Heart left ventricle (tissue), 16 donors: ENCODE measurements at regions not wholly inside any gene's neighbourhood (a gene's known extent, or its start where the extent isn't known, plus 50 kb on each side); places are given as distances from the start of the nearest gene placed in this dataset.

Source experiments
- ATAC-seq, 4 donors: fragments of 200-7000 bp; cut with Tn5 transposase; one replicate each; pipeline ENCODE4 v1.9.1; 2020 to 2022; ENCODE audit warnings: moderate library complexity in 4 of 4, mild to moderate bottlenecking in 3 of 4, moderate number of reproducible peaks in 1 of 4
- DNase-seq, 5 donors: peaks; one replicate each; pipeline ENCODE4 v3.0.0-alpha.2; 2020
- H3K27ac ChIP-seq, 12 donors: fragments of 200-600 bp; sonication (generic) in 4 of 12; one replicate each; pipeline versions ENCODE4 v1.5.0 to v1.8.0; 2016 to 2022; ENCODE audit warnings: mild to moderate bottlenecking in 2 of 12
- H3K27me3 ChIP-seq, 9 donors: fragments of 200-600 bp; sonication (generic) in 2 of 9; one replicate each; pipeline versions ENCODE4 v1.5.1 to v1.8.0; 2016 to 2022; ENCODE audit warnings: mild to moderate bottlenecking in 3 of 9
- H3K36me3 ChIP-seq, 9 donors: fragments of 200-600 bp; sonication (generic) in 2 of 9; one replicate each; pipeline versions ENCODE4 v1.5.0 to v1.8.0; 2018 to 2022; ENCODE audit warnings: mild to moderate bottlenecking in 2 of 9
- H3K4me1 ChIP-seq, 12 donors: fragments of 200-600 bp; sonication (generic) in 4 of 12; one replicate each; pipeline versions ENCODE4 v1.5.0 to v1.8.0; 2016 to 2022; ENCODE audit warnings: mild to moderate bottlenecking in 3 of 12
- H3K4me3 ChIP-seq, 12 donors: fragments of 200-600 bp; sonication (generic) in 4 of 12; one replicate each; pipeline versions ENCODE4 v1.5.0 to v1.8.0; 2017 to 2022; ENCODE audit warnings: mild to moderate bottlenecking in 9 of 12, moderate library complexity in 4 of 12
- H3K9me3 ChIP-seq, 12 donors: fragments of 200-600 bp; sonication (generic) in 4 of 12; one replicate each; pipeline versions ENCODE4 v1.5.0 to v1.8.0; 2016 to 2022; ENCODE audit warnings: mild to moderate bottlenecking in 1 of 12
- POLR2A ChIP-seq, 2 donors: fragments of 450-650 bp; IDR thresholded peaks; one replicate each; pipeline ENCODE4 v1.6.1; 2017; ENCODE audit warnings: antibody characterized with exemption in 2 of 2, mild to moderate bottlenecking in 2 of 2, moderate library complexity in 2 of 2
- WGBS, 4 donors: extraction: QIAGEN DNeasy Blood & Tissue Kit in 2 of 4; methylation state at CpG; one replicate each; pipeline versions ENCODE4 v1.1.5 to v1.1.7; 2013 to 2018; 5-methylcytosine and 5-hydroxymethylcytosine counted together
- intact Hi-C, 10 donors: fragments of 100-400 bp; cut with DNase I; formaldehyde crosslinking; loops; one replicate each; pipeline versions ENCODE4 v1.11.1 to v1.14.2; 2022
- TF ChIP-seq, protein P1 (sequence below), 12 donors: fragments of 200-600 bp; sonication (generic) in 4 of 12; IDR thresholded peaks; one replicate each; pipeline versions ENCODE4 v1.5.0 to v1.8.0; 2018 to 2022; ENCODE audit warnings: antibody characterized with exemption in 12 of 12, mild to moderate bottlenecking in 5 of 12
- donor health status: ischemic (EF 13 %, LVEDD 7.1; RV severe dilation, severe dysfunction).
- donor health status: healthy with polysubstance abuse.
- donor health status: DM: no; HTN: yes; CAD: no.
- donor health status: DM: no; HTN: no; CAD: no.
- donor health status: ischemic (EF 25% LVEDD 6.9; RV normal size, moderate dysfunction).
- donor health status: ischemic (EF 25% LVEDD 5.7; RV mildly dilated, moderate dysfunction).
- donor health status: healthy.
- donor health status: DM: yes; HTN: yes; CAD: no.
- donor health status: ischemic (EF 35%, LVEDD 5.7; RV mildly dilated, moderate dysfunction).
- donor health status: nonischemic (EF 11% LVEDD 7.7; RV severe dilation, severe dysfunction).
- donor health status: DM: yes; HTN: yes; CAD: no.
- donor health status: PGD.
- donor health status: ischemic (EF 29% LVEDD 5.4; RV normal size, mild dysfunction).
- donor health status: nonischemic (EF 23%, LVEDD 6.1; RV moderate dilation, normal function).

DNA sequence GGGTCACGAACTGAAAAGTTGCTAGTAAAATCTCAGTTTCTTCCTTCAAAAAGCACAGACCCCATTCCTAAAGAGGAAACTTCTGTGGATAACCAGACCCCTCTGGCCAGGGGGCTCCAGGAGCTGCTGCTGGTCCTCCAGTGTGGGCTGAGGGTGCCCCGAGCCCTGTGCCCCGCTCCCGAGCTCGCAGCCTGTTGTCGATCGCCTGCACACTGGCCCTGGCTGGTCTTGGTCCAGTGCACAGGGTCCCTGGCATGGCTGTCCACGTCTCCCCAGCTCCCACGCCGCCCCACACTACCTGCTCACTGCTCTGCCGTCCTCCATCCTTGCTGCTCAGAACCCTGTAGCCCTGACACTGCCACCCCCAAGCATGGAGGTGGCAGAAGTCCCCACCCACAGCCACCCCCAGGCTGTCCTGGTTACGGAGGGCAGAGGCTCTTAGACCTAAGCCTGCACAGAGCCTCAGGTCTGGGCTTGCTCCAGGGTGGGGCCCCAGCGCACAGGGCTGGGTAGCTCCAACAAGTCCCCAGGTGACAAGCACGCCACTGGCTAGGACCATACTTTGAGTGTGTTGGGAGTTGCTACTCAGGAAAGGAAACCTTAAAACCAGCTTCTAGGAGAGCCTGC, 87.0 kb downstream of the PLXNA1 start:
- intact Hi-C loops = no loop called here
- DNase-seq = peak in 1 of 5 donors; percentile 45
- no peak overlapping the region for H3K4me3 ChIP-seq
- H3K27ac ChIP-seq = no peak overlapping the region
- no peaks in the 10 kb centered on the region for H3K36me3 ChIP-seq
- no peak for TF ChIP-seq POLR2A (IDR thresholded peaks at IDR 0.05)
- TF ChIP-seq, protein P1, sequence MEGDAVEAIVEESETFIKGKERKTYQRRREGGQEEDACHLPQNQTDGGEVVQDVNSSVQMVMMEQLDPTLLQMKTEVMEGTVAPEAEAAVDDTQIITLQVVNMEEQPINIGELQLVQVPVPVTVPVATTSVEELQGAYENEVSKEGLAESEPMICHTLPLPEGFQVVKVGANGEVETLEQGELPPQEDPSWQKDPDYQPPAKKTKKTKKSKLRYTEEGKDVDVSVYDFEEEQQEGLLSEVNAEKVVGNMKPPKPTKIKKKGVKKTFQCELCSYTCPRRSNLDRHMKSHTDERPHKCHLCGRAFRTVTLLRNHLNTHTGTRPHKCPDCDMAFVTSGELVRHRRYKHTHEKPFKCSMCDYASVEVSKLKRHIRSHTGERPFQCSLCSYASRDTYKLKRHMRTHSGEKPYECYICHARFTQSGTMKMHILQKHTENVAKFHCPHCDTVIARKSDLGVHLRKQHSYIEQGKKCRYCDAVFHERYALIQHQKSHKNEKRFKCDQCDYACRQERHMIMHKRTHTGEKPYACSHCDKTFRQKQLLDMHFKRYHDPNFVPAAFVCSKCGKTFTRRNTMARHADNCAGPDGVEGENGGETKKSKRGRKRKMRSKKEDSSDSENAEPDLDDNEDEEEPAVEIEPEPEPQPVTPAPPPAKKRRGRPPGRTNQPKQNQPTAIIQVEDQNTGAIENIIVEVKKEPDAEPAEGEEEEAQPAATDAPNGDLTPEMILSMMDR (IDR thresholded peaks at IDR 0.05) = no peak
- WGBS, 4 donors = 84 to 88% (median 86%) methylated on average over 8 to 14 of the region's 14 CpGs
- peaks cover 0 to 11% (median 0%) of the 10 kb centered on the region in 12 donors for H3K4me1 ChIP-seq
- no peak for ATAC-seq
- no peaks in the 10 kb centered on the region for H3K9me3 ChIP-seq
- peaks cover 0 to 17% (median 0%) of the 10 kb centered on the region in 9 donors for H3K27me3 ChIP-seq

DNA sequence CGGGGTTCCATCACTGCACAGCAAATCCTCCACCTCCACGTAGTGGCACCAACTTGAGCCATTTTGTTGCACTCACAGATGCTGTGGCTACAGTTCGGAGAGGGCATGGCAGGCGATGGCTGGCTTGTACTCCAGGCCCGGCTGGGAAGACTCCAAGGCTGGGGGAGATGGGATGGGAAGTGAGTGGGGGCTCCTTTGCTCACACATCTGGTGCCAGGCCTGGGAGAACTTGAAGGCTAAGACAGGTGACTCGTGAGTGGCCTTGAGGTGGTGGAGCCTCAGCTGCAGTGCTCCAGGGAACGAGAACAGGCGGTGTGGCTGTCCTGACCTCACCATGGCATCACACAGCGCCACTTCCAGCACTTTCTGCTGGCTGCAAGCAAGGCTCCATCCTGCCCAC, 87.9 kb downstream of the PLXNA1 start:
- 81 to 89% (median 86%) methylated on average over 4 to 9 of the region's 9 CpGs for WGBS, 4 donors
- DNase-seq (peak in 1 of 5 donors; percentile 40), ATAC-seq (no peak)
- intact Hi-C loops = no loop called here
- no peak overlapping the region for H3K27ac ChIP-seq
- H3K9me3 ChIP-seq = no peaks in the 10 kb centered on the region
- peaks cover 0 to 11% (median 0%) of the 10 kb centered on the region in 12 donors for H3K4me1 ChIP-seq
- TF ChIP-seq, protein P1 (IDR thresholded peaks at IDR 0.05) = no peak
- no peak for TF ChIP-seq POLR2A (IDR thresholded peaks at IDR 0.05)
- peaks cover 0 to 17% (median 0%) of the 10 kb centered on the region in 9 donors for H3K27me3 ChIP-seq
- H3K36me3 ChIP-seq = no peaks in the 10 kb centered on the region
- no peak overlapping the region for H3K4me3 ChIP-seq

DNA sequence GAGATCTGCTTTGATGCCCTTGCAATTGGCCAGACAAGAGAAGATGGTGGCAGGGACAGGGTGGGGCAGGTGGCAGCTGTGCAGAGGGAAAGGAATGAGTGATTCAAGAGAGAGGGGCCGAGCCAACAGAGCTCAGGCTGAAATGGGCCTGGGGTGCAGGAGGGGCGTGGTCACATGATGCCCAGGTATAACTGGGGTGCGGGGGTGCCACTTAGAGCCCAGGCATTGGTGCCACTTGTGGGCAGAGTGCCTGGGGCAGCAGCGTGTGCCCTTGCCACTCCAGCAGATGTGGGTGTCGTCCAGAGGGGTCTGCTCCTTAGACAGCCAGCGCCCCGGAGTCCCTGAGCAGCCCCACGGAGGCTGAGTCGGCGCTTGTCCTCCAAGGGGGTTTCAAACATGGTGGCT, 88.7 kb downstream of the PLXNA1 start:
- Histone ChIP-seq H3K4me1 (peaks cover 0 to 11% (median 0%) of the 10 kb centered on the region in 12 donors), H3K27me3 (peaks cover 0 to 17% (median 0%) of the 10 kb centered on the region in 9 donors), H3K4me3 (no peak overlapping the region), H3K36me3 (no peaks in the 10 kb centered on the region), H3K27ac (no peak overlapping the region), H3K9me3 (no peaks in the 10 kb centered on the region)
- TF ChIP-seq POLR2A (IDR thresholded peaks at IDR 0.05) = no peak
- TF ChIP-seq, protein P1 (IDR thresholded peaks at IDR 0.05) = no peak
- no peak for ATAC-seq
- DNase-seq = peak in 1 of 5 donors; percentile 28
- 85 to 93% (median 88%) methylated on average over 7 to 10 of the region's 10 CpGs for WGBS, 4 donors
- intact Hi-C loops = no loop called here

DNA sequence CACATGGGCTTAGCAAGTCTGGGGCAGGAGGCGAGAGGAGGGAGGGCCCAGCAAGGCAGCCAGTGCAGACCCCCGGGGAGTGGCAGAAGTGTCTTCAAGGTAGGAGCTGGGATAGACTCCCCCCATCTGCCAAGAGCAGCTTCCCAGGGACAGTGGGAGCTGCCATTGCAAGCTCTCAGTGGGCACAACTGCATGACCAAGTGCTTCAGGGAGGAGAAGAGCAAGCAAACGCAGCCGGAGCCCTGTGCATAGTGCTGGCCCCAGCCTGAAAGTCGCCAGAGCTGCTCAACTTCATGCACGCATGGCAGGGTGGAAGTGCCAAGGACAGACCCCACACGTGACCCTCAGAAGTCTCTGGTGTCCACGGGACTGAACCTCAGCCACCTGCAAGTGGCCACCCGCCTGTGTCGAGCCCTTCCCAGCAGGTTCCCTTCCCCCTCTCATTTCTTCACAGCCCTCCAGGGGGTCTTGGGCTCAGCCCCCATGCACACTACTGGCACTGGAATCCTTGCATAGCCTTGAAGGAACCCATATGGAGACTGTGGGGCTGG, 89.4 kb downstream of the PLXNA1 start:
- DNase-seq (peak in 1 of 5 donors; percentile 25), ATAC-seq (no peak)
- peaks cover 0 to 11% (median 0%) of the 10 kb centered on the region in 12 donors for H3K4me1 ChIP-seq
- intact Hi-C loops = no loop called here
- 78 to 82% (median 79%) methylated on average over 4 to 10 of the region's 10 CpGs for WGBS, 4 donors
- H3K4me3 ChIP-seq = no peak overlapping the region
- no peak overlapping the region for H3K27ac ChIP-seq
- no peaks in the 10 kb centered on the region for H3K9me3 ChIP-seq
- H3K27me3 ChIP-seq = peaks cover 0 to 16% (median 0%) of the 10 kb centered on the region in 9 donors
- TF ChIP-seq, protein P1 (IDR thresholded peaks at IDR 0.05) = no peak
- no peak for TF ChIP-seq POLR2A (IDR thresholded peaks at IDR 0.05)
- no peaks in the 10 kb centered on the region for H3K36me3 ChIP-seq
